ENCODE measurements at regions not wholly inside any gene's neighbourhood (a gene's known extent, or its start where the extent isn't known, plus 50 kb on each side); places are given as distances from the start of the nearest gene placed in this dataset.

- H3K27ac ChIP-seq = no peak overlapping the region
- DNase-seq = no peak
- TF ChIP-seq CTCF (IDR thresholded peaks at IDR 0.05) (no peak), POLR2A (IDR thresholded peaks at IDR 0.05) (no peak)
- H3K27me3 ChIP-seq = no peaks in the 10 kb centered on the region
- no peak for ATAC-seq
- H3K36me3 ChIP-seq = no peaks in the 10 kb centered on the region
- no peaks in the 10 kb centered on the region for H3K4me1 ChIP-seq
- intact Hi-C loops (cut with DNase I) = no loop called here
- WGBS, 4 donors = 69 to 81% (median 76%) methylated on average over 1 of the region's 1 CpG
- H3K4me3 ChIP-seq = no peak overlapping the region
- H3K9me3 ChIP-seq = no peaks in the 10 kb centered on the region
Observed at GRCh38 chr1:195745189-195746010, 862.8 kb downstream of the KCNT2 start.

GRCh38 chr1:195744256-195744655 lies 864.0 kb downstream of the KCNT2 start:
- Histone ChIP-seq H3K9me3 (no peaks in the 10 kb centered on the region), H3K36me3 (no peaks in the 10 kb centered on the region), H3K27ac (no peak overlapping the region), H3K27me3 (no peaks in the 10 kb centered on the region), H3K4me3 (no peak overlapping the region), H3K4me1 (no peaks in the 10 kb centered on the region)
- ATAC-seq (no peak), DNase-seq (no peak)
- intact Hi-C loops (cut with DNase I) = no loop called here
- WGBS, 4 donors = 70 to 83% (median 76%) methylated on average over 3 to 6 of the region's 6 CpGs
- TF ChIP-seq CTCF (IDR thresholded peaks at IDR 0.05) (no peak), POLR2A (IDR thresholded peaks at IDR 0.05) (no peak)

GRCh38 chr1:195740862-195741261 lies 867.4 kb downstream of the KCNT2 start:
- no peak for ATAC-seq
- TF ChIP-seq CTCF (IDR thresholded peaks at IDR 0.05) (no peak), POLR2A (IDR thresholded peaks at IDR 0.05) (no peak)
- Histone ChIP-seq H3K4me3 (no peak overlapping the region), H3K36me3 (no peaks in the 10 kb centered on the region), H3K27ac (no peak overlapping the region), H3K4me1 (no peaks in the 10 kb centered on the region), H3K9me3 (no peaks in the 10 kb centered on the region), H3K27me3 (no peaks in the 10 kb centered on the region)
- intact Hi-C loops (cut with DNase I) = no loop called here
- DNase-seq = no peak
- 70 to 89% (median 75%) methylated on average over 1 of the region's 1 CpG for WGBS, 4 donors

- Histone ChIP-seq H3K27me3 (no peaks in the 10 kb centered on the region), H3K4me1 (no peaks in the 10 kb centered on the region), H3K27ac (no peak overlapping the region), H3K36me3 (no peaks in the 10 kb centered on the region), H3K4me3 (no peak overlapping the region), H3K9me3 (no peaks in the 10 kb centered on the region)
- ATAC-seq = no peak
- TF ChIP-seq CTCF (IDR thresholded peaks at IDR 0.05) (no peak), POLR2A (IDR thresholded peaks at IDR 0.05) (no peak)
- DNase-seq = no peak
- intact Hi-C loops (cut with DNase I) = no loop called here
- WGBS, 4 donors = 51 to 74% (median 58%) methylated on average over 3 of the region's 3 CpGs
Observed at GRCh38 chr1:195738966-195739650, 869.1 kb downstream of the KCNT2 start.

Measured in heart left ventricle (tissue), 16 donors.